GM23248 (cell line): ENCODE measurements at regions not wholly inside any gene's neighbourhood (a gene's known extent, or its start where the extent isn't known, plus 50 kb on each side); places are given as distances from the start of the nearest gene placed in this dataset.
A peak's percentile ranks its signal among the peaks of the same experiment; 100 is the strongest.

Experiments used
- DNase-seq: peaks from one replicate; pipeline ENCODE4 v3.0.0-alpha.2; 2015
- H2AFZ ChIP-seq: fragments of 200-600 bp; sonication (generic); 2 replicates; pipeline ENCODE4 v1.6.1; 2016; ENCODE audit warnings: antibody characterized with exemption
- H3F3A ChIP-seq: fragments of 200-600 bp; sonication (generic); 2 replicates; pipeline ENCODE4 v1.6.1; 2016; ENCODE audit warnings: mild to moderate bottlenecking, antibody characterized with exemption, mixed run types; ENCODE audit not compliant: insufficient read depth
- H3K27ac ChIP-seq: fragments of 200-600 bp; sonication (generic); 2 replicates; pipeline ENCODE4 v1.5.1; 2016; ENCODE audit warnings: mild to moderate bottlenecking
- H3K27me3 ChIP-seq: fragments of 200-600 bp; sonication (generic); replicated peaks from 2 replicates; pipeline ENCODE4 v1.6.1; 2016; ENCODE audit warnings: mild to moderate bottlenecking; ENCODE audit not compliant: insufficient read depth
- H3K36me3 ChIP-seq: fragments of 200-600 bp; sonication (generic); 2 replicates; pipeline ENCODE4 v1.6.1; 2016; ENCODE audit warnings: low read depth, mild to moderate bottlenecking
- H3K4me1 ChIP-seq: fragments of 200-600 bp; sonication (generic); 2 replicates; pipeline ENCODE4 v1.6.1; 2016; ENCODE audit warnings: mild to moderate bottlenecking; ENCODE audit not compliant: insufficient read depth
- H3K4me2 ChIP-seq: fragments of 200-600 bp; sonication (generic); one replicate; pipeline ENCODE4 v1.6.1; 2016; ENCODE audit warnings: mild to moderate bottlenecking; ENCODE audit not compliant: unreplicated experiment
- H3K4me3 ChIP-seq: fragments of 200-600 bp; sonication (generic); 2 replicates; pipeline ENCODE4 v1.5.1; 2016; ENCODE audit warnings: mild to moderate bottlenecking
- H3K79me2 ChIP-seq: fragments of 200-600 bp; sonication (generic); 2 replicates; pipeline ENCODE4 v1.6.1; 2016; ENCODE audit warnings: mild to moderate bottlenecking; ENCODE audit not compliant: insufficient read depth
- H3K9ac ChIP-seq: fragments of 200-600 bp; sonication (generic); 2 replicates; pipeline ENCODE4 v1.6.1; 2016; ENCODE audit warnings: mild to moderate bottlenecking
- H3K9me2 ChIP-seq: fragments of 200-600 bp; sonication (generic); 2 replicates; pipeline ENCODE4 v1.6.1; 2016; ENCODE audit warnings: mixed run types, mild to moderate bottlenecking, moderate library complexity; ENCODE audit not compliant: insufficient read depth
- H3K9me3 ChIP-seq: fragments of 200-600 bp; sonication (generic); one replicate; pipeline ENCODE4 v1.6.1; 2017; ENCODE audit warnings: low read depth
- H4K20me1 ChIP-seq: fragments of 200-600 bp; sonication (generic); 2 replicates; pipeline ENCODE4 v1.6.0; 2016; ENCODE audit not compliant: insufficient read depth
- EZH2 ChIP-seq: fragments of 200-600 bp; sonication (generic); IDR thresholded peaks from 2 replicates; pipeline ENCODE4 v1.6.1; 2018; ENCODE audit warnings: antibody characterized with exemption, mild to moderate bottlenecking; ENCODE audit not compliant: insufficient read depth, poor library complexity, severe bottlenecking
- EZH2phosphoT487 ChIP-seq: fragments of 200-600 bp; sonication (generic); IDR thresholded peaks from 2 replicates; pipeline ENCODE4 v1.6.1; 2018; ENCODE audit warnings: antibody characterized with exemption, moderate library complexity, mild to moderate bottlenecking, low read depth; ENCODE audit not compliant: insufficient read depth
- WGBS, 2 experiments: methylation state at CpG; one replicate each; pipeline ENCODE4 v1.1.6; 2015 to 2017; ENCODE audit warnings: low lambda C conversion rate in 2 of 2, low coverage in 1 of 2; ENCODE audit errors: missing lambda C conversion rate in 2 of 2; 5-methylcytosine and 5-hydroxymethylcytosine counted together
- in situ Hi-C: fragments of 300-500 bp; cut with MboI; formaldehyde crosslinking; loops from 2 replicates; pipeline ENCODE4 v1.15.0; 2020

GRCh38 chr18:61607867-61608266 lies 274.6 kb downstream of the CDH20 start:
- H3K27ac ChIP-seq = peak overlapping the region; percentile 85
- 55 to 56% methylated on average over 2 of the region's 2 CpGs for WGBS, 2 experiments
- H3F3A ChIP-seq = peaks cover 60% of the 10 kb centered on the region
- no peak overlapping the region for H3K4me3 ChIP-seq
- peak; percentile 7 for DNase-seq
- no peaks in the 10 kb centered on the region for H3K9me2 ChIP-seq
- peak overlapping the region; percentile 67 for H2AFZ ChIP-seq
- peaks cover 21% of the 10 kb centered on the region; the same call in 1 of the 2 replicates for H3K79me2 ChIP-seq
- H3K4me2 ChIP-seq = peak overlapping the region; percentile 5
- H3K27me3 ChIP-seq = no peaks in the 10 kb centered on the region
- H3K9me3 ChIP-seq = no peaks in the 10 kb centered on the region
- H3K36me3 ChIP-seq = no peaks in the 10 kb centered on the region
- H4K20me1 ChIP-seq = no peaks in the 10 kb centered on the region
- TF ChIP-seq EZH2 (no peak), EZH2phosphoT487 (no peak)
- peaks cover 52% of the 10 kb centered on the region for H3K4me1 ChIP-seq
- H3K9ac ChIP-seq = 0 out of 2 replicates have a peak overlapping the region, but pooled peaks have one; percentile 77
- in situ Hi-C loops = no loop called here

DNA sequence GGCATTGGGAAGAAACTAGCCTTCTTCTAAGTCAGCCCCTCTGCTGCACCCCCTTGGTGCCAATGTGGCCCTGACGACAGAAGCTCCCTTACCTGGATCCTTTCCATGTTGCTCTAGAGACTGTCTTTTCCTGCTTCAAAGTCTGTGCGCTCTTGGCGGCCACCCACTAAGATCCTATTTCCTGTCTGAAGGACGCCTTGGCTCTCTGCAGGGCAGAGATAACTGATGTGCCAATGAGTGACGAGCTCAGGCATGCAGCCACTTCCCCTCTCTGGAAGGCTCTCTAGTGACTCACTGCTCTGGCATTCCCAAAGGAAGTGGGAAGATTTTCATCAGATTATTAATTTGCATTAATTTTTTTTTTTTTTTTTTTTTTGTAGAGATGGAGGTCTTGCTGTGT lies 273.5 kb downstream of the CDH20 start:
- Histone ChIP-seq H4K20me1 (no peaks in the 10 kb centered on the region), H3K4me3 (peak overlapping the region; percentile 71), H3K36me3 (no peaks in the 10 kb centered on the region), H3F3A (peaks cover 68% of the 10 kb centered on the region), H2AFZ (peak overlapping the region; percentile 73), H3K9me3 (no peaks in the 10 kb centered on the region), H3K4me2 (peak overlapping the region; percentile 98), H3K27me3 (no peaks in the 10 kb centered on the region), H3K27ac (peak overlapping the region; percentile 85), H3K9me2 (no peaks in the 10 kb centered on the region), H3K4me1 (peaks cover 62% of the 10 kb centered on the region), H3K9ac (peak overlapping the region; percentile 77), H3K79me2 (peaks cover 21% of the 10 kb centered on the region; the same call in 1 of the 2 replicates)
- TF ChIP-seq EZH2 (no peak), EZH2phosphoT487 (no peak)
- WGBS, 2 experiments = 0% methylated on average over 5 of the region's 5 CpGs
- DNase-seq = peak; percentile 94
- in situ Hi-C loops = no loop called here

DNA sequence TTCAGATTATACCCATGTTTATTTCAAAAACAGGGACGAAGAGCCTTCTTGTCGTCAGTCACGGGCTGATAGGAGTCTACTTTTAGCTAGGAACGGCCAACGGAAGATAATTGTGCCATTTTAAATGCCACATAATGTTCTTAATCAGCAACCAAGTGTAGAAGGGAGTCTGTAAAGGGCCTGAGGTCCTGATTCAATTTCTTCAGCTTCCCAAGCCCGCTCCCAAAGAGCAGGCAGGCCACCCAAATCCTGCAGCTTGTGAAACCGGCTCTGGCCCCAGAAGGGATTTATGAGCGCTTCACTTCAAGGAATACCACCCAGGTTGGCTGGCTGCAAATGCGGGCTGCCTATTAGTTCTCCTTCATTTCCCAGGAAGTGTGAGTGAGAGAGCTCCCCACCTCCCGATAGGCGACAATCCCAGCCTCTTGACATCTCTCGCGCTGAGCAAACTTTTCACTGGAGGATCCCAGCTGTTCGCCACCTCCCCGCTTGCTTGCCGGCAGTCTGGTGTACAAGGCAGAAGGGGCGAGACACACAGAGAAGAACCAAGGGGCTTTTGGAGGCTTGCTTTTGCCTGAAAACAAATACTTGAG lies 272.9 kb downstream of the CDH20 start:
- Histone ChIP-seq H3K9ac (peak overlapping the region; percentile 77), H2AFZ (peak overlapping the region; percentile 73), H4K20me1 (no peaks in the 10 kb centered on the region), H3K79me2 (peaks cover 21% of the 10 kb centered on the region; the same call in 1 of the 2 replicates), H3F3A (peaks cover 68% of the 10 kb centered on the region), H3K4me1 (peaks cover 67% of the 10 kb centered on the region), H3K36me3 (no peaks in the 10 kb centered on the region), H3K4me3 (peak overlapping the region; percentile 71), H3K9me3 (no peaks in the 10 kb centered on the region), H3K27ac (peak overlapping the region; percentile 85), H3K9me2 (no peaks in the 10 kb centered on the region), H3K4me2 (peak overlapping the region; percentile 98), H3K27me3 (no peaks in the 10 kb centered on the region)
- TF ChIP-seq EZH2phosphoT487 (no peak), EZH2 (no peak)
- in situ Hi-C loops = no loop called here
- DNase-seq = peak; percentile 71
- WGBS, 2 experiments = 1 to 3% methylated on average over 17 of the region's 17 CpGs

DNA sequence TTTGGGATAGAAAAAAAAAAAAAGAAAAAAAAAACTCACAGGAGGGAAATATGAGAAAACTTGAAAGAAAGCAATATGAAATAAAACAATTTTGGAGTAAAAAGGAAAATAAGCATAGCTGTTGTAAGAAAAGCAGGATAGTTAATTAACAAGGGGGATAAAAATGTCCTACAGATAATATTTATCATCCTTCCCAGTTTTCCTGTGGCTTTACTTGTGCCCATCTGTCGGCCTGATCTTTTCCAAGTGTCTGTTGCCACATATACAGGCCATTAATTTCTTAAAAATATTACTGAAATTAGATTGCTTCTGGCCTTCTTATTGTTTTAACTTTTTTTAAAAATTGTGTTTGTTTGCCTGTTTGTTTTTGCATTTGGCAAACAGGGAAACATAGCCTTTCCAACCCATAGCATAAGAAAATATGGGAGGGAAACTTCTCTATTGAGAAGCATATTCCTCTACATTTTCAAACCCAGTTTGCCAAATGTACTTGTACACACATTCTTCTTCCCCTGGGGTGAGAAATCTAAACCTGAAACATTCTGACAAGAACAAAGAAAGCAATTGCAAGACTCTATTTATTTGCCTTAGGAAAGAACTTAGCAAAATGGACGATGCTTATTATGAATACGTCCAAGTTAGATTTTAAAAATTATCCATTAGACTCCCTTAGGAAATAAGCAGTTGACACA lies 272.3 kb downstream of the CDH20 start:
- peaks cover 21% of the 10 kb centered on the region; the same call in 1 of the 2 replicates for H3K79me2 ChIP-seq
- in situ Hi-C loops = no loop called here
- H2AFZ ChIP-seq = peak overlapping the region; percentile 73
- H3K27me3 ChIP-seq = no peaks in the 10 kb centered on the region
- H3F3A ChIP-seq = peaks cover 68% of the 10 kb centered on the region
- peak overlapping the region; percentile 77 for H3K9ac ChIP-seq
- peak overlapping the region; percentile 98 for H3K4me2 ChIP-seq
- no peaks in the 10 kb centered on the region for H3K9me3 ChIP-seq
- H3K36me3 ChIP-seq = no peaks in the 10 kb centered on the region
- no peak for TF ChIP-seq EZH2phosphoT487
- no peak for TF ChIP-seq EZH2
- no peaks in the 10 kb centered on the region for H4K20me1 ChIP-seq
- no peaks in the 10 kb centered on the region for H3K9me2 ChIP-seq
- peak overlapping the region; percentile 71 for H3K4me3 ChIP-seq
- peak; percentile 16 for DNase-seq
- 5 to 9% methylated on average over 3 of the region's 3 CpGs for WGBS, 2 experiments
- H3K27ac ChIP-seq = peak overlapping the region; percentile 85
- peaks cover 67% of the 10 kb centered on the region for H3K4me1 ChIP-seq
